Type B pancreatic cell (in vitro differentiated cells): ENCODE measurements at regions not wholly inside any gene's neighbourhood (a gene's known extent, or its start where the extent isn't known, plus 50 kb on each side); places are given as distances from the start of the nearest gene placed in this dataset.

Experiments
- DNase-seq: peaks from one replicate; pipeline ENCODE4 v3.0.0; 2021; ENCODE audit warnings: mixed read lengths; ENCODE audit not compliant: unreplicated experiment; ENCODE audit errors: extremely low spot score
- H3K27ac Mint-ChIP-seq: 2 replicates; pipeline ENCODE4 v1.8.0; 2021; ENCODE audit warnings: mild to moderate bottlenecking, mixed read lengths
- H3K27me3 Mint-ChIP-seq: 2 replicates; pipeline ENCODE4 v1.8.0; 2021; ENCODE audit warnings: mixed read lengths
- H3K36me3 Mint-ChIP-seq: 2 replicates; pipeline ENCODE4 v1.8.0; 2021; ENCODE audit warnings: mixed read lengths
- H3K4me1 Mint-ChIP-seq: one replicate; pipeline ENCODE4 v1.8.0; 2021; ENCODE audit warnings: mixed read lengths; ENCODE audit not compliant: unreplicated experiment
- H3K4me3 Mint-ChIP-seq: 2 replicates; pipeline ENCODE4 v1.8.0; 2021; ENCODE audit warnings: mild to moderate bottlenecking, mixed read lengths
- H3K9me3 Mint-ChIP-seq: 2 replicates; pipeline ENCODE4 v1.8.0; 2021; ENCODE audit warnings: mixed read lengths
- TF ChIP-seq, protein P1 (sequence below): fragments of 200-600 bp; sonication (generic); conservative IDR thresholded peaks from 2 replicates; pipeline ENCODE4 v1.5.0; 2021; ENCODE audit warnings: antibody characterized with exemption, mild to moderate bottlenecking

DNA sequence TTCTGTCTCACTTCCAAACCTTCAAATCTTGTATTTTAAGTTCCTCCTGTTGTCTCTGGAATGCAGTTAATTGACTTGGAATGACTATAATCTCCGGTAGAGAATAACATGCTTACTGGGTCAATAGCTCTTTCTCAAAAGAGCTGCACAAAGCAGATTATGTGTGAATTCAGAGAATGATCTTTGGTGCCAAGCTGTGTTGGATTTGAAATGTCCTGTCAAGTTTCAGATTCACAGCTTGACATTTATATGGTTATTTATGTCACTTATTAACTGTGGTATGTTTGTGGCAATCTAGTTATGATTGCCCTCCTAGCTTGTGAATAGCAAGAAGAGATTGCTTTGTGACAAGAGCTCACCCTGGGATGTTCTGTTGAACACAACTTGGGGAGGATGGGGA is 128.3 kb upstream of the KCNE2 start:
- Mint-ChIP-seq H3K27me3 (no peaks in the 10 kb centered on the region), H3K4me1 (peaks cover 7% of the 10 kb centered on the region), H3K4me3 (no peak overlapping the region), H3K27ac (no peak overlapping the region), H3K36me3 (peaks cover 4% of the 10 kb centered on the region), H3K9me3 (peaks cover 4% of the 10 kb centered on the region)
- no peak for DNase-seq
- TF ChIP-seq, protein P1, sequence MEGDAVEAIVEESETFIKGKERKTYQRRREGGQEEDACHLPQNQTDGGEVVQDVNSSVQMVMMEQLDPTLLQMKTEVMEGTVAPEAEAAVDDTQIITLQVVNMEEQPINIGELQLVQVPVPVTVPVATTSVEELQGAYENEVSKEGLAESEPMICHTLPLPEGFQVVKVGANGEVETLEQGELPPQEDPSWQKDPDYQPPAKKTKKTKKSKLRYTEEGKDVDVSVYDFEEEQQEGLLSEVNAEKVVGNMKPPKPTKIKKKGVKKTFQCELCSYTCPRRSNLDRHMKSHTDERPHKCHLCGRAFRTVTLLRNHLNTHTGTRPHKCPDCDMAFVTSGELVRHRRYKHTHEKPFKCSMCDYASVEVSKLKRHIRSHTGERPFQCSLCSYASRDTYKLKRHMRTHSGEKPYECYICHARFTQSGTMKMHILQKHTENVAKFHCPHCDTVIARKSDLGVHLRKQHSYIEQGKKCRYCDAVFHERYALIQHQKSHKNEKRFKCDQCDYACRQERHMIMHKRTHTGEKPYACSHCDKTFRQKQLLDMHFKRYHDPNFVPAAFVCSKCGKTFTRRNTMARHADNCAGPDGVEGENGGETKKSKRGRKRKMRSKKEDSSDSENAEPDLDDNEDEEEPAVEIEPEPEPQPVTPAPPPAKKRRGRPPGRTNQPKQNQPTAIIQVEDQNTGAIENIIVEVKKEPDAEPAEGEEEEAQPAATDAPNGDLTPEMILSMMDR = no peak

DNA sequence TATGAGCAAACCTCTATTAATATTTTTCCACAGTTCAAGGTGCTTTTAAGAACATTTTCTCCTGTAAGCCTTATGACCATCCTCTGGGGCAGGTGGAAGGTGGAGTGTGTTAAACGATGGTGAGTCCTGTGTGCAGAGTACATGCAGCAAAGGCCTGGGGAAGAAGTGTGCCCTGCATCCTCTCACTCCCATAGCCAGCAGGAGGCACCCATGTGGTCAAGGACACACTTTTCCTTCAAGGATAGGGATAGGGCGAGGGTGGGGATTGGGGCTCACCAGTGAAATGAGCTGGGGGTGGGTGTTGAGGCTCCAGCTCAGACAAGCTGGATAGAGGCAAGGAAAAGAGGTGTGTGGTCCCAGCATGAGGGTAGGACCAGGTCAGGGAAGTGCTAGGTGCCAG is 120.8 kb upstream of the KCNE2 start:
- no peaks in the 10 kb centered on the region for H3K36me3 Mint-ChIP-seq
- TF ChIP-seq, protein P1 = no peak
- H3K27ac Mint-ChIP-seq = no peak overlapping the region
- H3K4me3 Mint-ChIP-seq = no peak overlapping the region
- no peaks in the 10 kb centered on the region for H3K27me3 Mint-ChIP-seq
- DNase-seq = no peak
- H3K4me1 Mint-ChIP-seq = no peaks in the 10 kb centered on the region
- peaks cover 4% of the 10 kb centered on the region for H3K9me3 Mint-ChIP-seq

DNA sequence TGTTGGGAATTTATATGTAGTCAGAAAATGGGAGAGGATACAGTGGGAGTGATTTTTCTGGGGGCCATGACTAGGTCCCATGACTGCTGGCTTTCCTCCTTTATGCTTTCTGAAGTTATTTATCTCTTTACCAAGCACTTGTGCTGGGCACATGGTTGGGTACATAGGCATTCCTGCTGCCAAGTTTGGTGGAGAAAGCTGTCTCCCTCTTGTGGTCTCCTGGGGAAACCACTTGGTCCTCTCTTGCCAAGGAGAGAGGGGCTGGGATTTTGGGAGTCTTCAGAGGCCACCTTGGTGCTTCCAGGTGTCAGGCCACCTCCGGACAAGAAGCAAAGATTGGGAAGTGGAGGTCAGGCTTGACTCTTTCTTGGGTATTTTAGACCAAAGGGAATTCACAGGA is 120.2 kb upstream of the KCNE2 start:
- no peaks in the 10 kb centered on the region for H3K27me3 Mint-ChIP-seq
- TF ChIP-seq, protein P1 = peak; percentile 62
- H3K4me3 Mint-ChIP-seq = no peak overlapping the region
- no peaks in the 10 kb centered on the region for H3K4me1 Mint-ChIP-seq
- H3K9me3 Mint-ChIP-seq = peaks cover 4% of the 10 kb centered on the region
- H3K27ac Mint-ChIP-seq = no peak overlapping the region
- no peaks in the 10 kb centered on the region for H3K36me3 Mint-ChIP-seq
- DNase-seq = no peak

DNA sequence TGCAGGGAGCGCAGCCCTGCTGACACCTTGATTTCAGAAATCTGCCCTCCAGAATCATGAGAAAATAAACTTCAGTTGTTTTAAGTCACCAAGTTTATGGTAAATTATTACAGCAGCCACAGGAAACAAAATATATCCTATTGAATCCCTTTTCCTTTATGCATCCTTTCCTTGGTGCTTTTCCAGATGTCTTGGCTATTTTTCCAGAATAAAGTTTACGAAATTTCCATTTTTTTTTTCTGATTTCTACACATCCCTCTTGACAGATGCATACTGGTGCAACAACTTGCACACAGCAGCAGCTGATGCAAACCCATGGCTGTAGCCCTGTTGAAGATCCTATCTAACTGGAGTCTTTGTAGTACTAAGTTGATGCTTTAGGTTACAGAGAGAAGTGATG is 111.1 kb upstream of the KCNE2 start:
- Mint-ChIP-seq H3K4me3 (no peak overlapping the region), H3K36me3 (no peaks in the 10 kb centered on the region), H3K9me3 (peaks cover 33% of the 10 kb centered on the region), H3K27ac (no peak overlapping the region), H3K27me3 (peaks cover 3% of the 10 kb centered on the region), H3K4me1 (no peaks in the 10 kb centered on the region)
- TF ChIP-seq, protein P1 = no peak
- no peak for DNase-seq

DNA sequence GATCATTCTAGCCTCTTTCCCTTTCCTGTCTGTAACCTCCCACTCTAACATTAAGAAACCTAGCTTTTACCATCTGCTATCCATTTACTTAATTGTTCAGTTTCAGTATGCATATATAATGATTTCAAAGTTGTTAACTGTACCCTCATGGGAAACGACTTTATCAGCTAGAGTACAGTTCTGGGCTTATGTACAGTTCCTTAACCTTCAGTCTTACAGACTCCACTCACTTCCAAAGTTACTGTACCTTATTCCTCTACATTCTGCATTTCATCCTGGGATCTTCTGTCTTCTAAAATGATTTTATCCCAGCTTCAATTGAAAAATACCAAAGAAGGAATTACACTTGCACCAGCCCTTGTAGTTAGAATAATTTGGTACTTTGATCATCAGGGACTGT is 108.7 kb upstream of the KCNE2 start:
- Mint-ChIP-seq H3K9me3 (peaks cover 34% of the 10 kb centered on the region), H3K27ac (no peak overlapping the region), H3K4me3 (no peak overlapping the region), H3K27me3 (peaks cover 5% of the 10 kb centered on the region), H3K4me1 (no peaks in the 10 kb centered on the region), H3K36me3 (no peaks in the 10 kb centered on the region)
- no peak for DNase-seq
- TF ChIP-seq, protein P1 = no peak
